ENCODE measurements at regions not wholly inside any gene's neighbourhood (a gene's known extent, or its start where the extent isn't known, plus 50 kb on each side); places are given as distances from the start of the nearest gene placed in this dataset.

DNA sequence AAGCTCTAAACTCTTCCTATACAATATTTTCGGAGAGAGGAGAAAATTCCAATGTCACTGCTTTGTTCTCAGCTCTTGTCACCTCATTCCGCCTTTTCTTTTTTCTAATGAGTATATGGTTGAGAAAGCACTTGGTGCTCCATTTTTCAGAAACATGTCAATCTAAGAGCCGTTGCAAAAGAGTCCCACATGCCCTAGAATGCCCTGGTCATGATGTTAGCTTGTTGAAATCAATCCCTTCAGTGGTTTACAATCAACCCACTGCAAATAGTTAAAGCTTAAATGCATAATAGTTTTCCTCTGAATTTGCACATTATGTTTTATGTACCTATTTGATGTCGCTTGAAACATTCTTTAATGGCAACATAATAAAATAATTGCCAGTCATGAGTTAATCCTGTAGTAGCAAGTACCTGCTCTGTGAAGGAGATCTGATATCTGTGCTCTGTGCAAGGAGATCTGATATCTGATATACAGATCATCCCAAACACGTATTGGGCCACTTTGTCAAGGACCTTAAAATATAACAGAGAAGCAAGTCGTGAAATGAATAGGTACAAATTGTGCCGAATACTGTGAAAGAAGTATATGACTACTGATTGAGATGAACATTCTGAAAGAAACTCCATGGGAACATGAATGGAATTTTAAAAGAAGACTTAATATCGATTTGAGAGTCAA is 1633.5 kb downstream of the SUCLG1 start:
- no peak for TF ChIP-seq TAF1 (IDR thresholded peaks at IDR 0.05; ENCODE audit: low read depth)
- no peak for TF ChIP-seq RAD21 (IDR thresholded peaks at IDR 0.05; ENCODE audit: low read depth)
- no peak for TF ChIP-seq EP300 (IDR thresholded peaks at IDR 0.05; ENCODE audit: borderline replicate concordance)
- TF ChIP-seq, protein P1, sequence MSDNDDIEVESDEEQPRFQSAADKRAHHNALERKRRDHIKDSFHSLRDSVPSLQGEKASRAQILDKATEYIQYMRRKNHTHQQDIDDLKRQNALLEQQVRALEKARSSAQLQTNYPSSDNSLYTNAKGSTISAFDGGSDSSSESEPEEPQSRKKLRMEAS (IDR thresholded peaks at IDR 0.05), result no peak
- TF ChIP-seq, protein P2, sequence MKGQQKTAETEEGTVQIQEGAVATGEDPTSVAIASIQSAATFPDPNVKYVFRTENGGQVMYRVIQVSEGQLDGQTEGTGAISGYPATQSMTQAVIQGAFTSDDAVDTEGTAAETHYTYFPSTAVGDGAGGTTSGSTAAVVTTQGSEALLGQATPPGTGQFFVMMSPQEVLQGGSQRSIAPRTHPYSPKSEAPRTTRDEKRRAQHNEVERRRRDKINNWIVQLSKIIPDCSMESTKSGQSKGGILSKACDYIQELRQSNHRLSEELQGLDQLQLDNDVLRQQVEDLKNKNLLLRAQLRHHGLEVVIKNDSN (IDR thresholded peaks at IDR 0.05), result no peak
- TF ChIP-seq, protein P3, sequence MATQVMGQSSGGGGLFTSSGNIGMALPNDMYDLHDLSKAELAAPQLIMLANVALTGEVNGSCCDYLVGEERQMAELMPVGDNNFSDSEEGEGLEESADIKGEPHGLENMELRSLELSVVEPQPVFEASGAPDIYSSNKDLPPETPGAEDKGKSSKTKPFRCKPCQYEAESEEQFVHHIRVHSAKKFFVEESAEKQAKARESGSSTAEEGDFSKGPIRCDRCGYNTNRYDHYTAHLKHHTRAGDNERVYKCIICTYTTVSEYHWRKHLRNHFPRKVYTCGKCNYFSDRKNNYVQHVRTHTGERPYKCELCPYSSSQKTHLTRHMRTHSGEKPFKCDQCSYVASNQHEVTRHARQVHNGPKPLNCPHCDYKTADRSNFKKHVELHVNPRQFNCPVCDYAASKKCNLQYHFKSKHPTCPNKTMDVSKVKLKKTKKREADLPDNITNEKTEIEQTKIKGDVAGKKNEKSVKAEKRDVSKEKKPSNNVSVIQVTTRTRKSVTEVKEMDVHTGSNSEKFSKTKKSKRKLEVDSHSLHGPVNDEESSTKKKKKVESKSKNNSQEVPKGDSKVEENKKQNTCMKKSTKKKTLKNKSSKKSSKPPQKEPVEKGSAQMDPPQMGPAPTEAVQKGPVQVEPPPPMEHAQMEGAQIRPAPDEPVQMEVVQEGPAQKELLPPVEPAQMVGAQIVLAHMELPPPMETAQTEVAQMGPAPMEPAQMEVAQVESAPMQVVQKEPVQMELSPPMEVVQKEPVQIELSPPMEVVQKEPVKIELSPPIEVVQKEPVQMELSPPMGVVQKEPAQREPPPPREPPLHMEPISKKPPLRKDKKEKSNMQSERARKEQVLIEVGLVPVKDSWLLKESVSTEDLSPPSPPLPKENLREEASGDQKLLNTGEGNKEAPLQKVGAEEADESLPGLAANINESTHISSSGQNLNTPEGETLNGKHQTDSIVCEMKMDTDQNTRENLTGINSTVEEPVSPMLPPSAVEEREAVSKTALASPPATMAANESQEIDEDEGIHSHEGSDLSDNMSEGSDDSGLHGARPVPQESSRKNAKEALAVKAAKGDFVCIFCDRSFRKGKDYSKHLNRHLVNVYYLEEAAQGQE (IDR thresholded peaks at IDR 0.05; ENCODE audit: low read depth), result no peak
- TF ChIP-seq NFIC (IDR thresholded peaks at IDR 0.05), result no peak
- no peak for TF ChIP-seq YY1 (IDR thresholded peaks at IDR 0.05; ENCODE audit: low read depth)
- no peak for TF ChIP-seq EGR1 (IDR thresholded peaks at IDR 0.05)
- TF ChIP-seq ZBTB7A (IDR thresholded peaks at IDR 0.05; ENCODE audit: low read depth), result no peak
- TF ChIP-seq FOXM1 (IDR thresholded peaks at IDR 0.05; ENCODE audit: borderline replicate concordance, low read depth), result no peak
- no peak for TF ChIP-seq CREB1 (IDR thresholded peaks at IDR 0.05; ENCODE audit: low read depth)
- no peak for TF ChIP-seq CEBPB (IDR thresholded peaks at IDR 0.05)
- no peak for TF ChIP-seq TCF12 (IDR thresholded peaks at IDR 0.05; ENCODE audit: low read depth)
